Left cardiac atrium (tissue), 4 donors: ENCODE measurements at regions not wholly inside any gene's neighbourhood (a gene's known extent, or its start where the extent isn't known, plus 50 kb on each side); places are given as distances from the start of the nearest gene placed in this dataset.

ENCODE experiments used
- ATAC-seq, 2 donors: fragments of 200-7000 bp; cut with Tn5 transposase; one replicate each; pipeline ENCODE4 v1.9.1; 2020; ENCODE audit warnings: mild to moderate bottlenecking in 2 of 2, moderate library complexity in 2 of 2
- DNase-seq: peaks from one replicate; pipeline ENCODE4 v3.0.0-alpha.2; 2020
- intact Hi-C, 2 donors: fragments of 100-400 bp; cut with DNase I; formaldehyde crosslinking; loops; one replicate each; pipeline versions ENCODE4 v1.14.1 to v1.15.1; 2022 to 2023
- donor health status: DM: no; HTN: yes; CAD: no.
- donor health status: DM: no; HTN: yes; CAD: no; lungs with severe emphysema.
- donor health status: DM: yes; HTN: yes; CAD: no.
- donor health status: Dilated cardiomyopathy.

GRCh38 chr17:77304746-77305473 is 164.1 kb downstream of the SEC14L1 start:
- no peak for ATAC-seq
- DNase-seq = no peak
- intact Hi-C loops = no loop called here

GRCh38 chr17:77306048-77306789 is 165.4 kb downstream of the SEC14L1 start:
- ATAC-seq (no peak), DNase-seq (no peak)
- intact Hi-C loops = no loop called here

- intact Hi-C loops = no loop called here
- ATAC-seq (no peak), DNase-seq (no peak)
Measured at GRCh38 chr17:77306790-77307478, 166.2 kb downstream of the SEC14L1 start.

- DNase-seq = no peak
- ATAC-seq = peak in 1 of 2 donors; percentile 30
Measured at GRCh38 chr17:77307479-77308198, 166.9 kb downstream of the SEC14L1 start.

GRCh38 chr17:77308861-77309726 is 168.3 kb downstream of the SEC14L1 start:
- ATAC-seq = peak; percentile 20 to 61
- intact Hi-C loops = no loop called here

More at GRCh38 chr17:77307479-77308198, 166.9 kb downstream of the SEC14L1 start:
- intact Hi-C loops = no loop called here

GRCh38 chr17:77310336-77310735 is 169.6 kb downstream of the SEC14L1 start:
- no peak for ATAC-seq
- DNase-seq = no peak
- intact Hi-C loops = no loop called here

More at GRCh38 chr17:77308861-77309726, 168.3 kb downstream of the SEC14L1 start:
- DNase-seq = no peak

- DNase-seq (peak; percentile 17), ATAC-seq (no peak)
- intact Hi-C loops = no loop called here
Measured at GRCh38 chr17:77311371-77311981, 170.7 kb downstream of the SEC14L1 start.

- ATAC-seq (no peak), DNase-seq (no peak)
- intact Hi-C loops = no loop called here
Measured at GRCh38 chr17:77312061-77312701, 171.4 kb downstream of the SEC14L1 start.

GRCh38 chr17:77312786-77313599 is 172.2 kb downstream of the SEC14L1 start:
- intact Hi-C loops = no loop called here
- DNase-seq (peak; percentile 81), ATAC-seq (peak; percentile 74 to 85)

- DNase-seq (no peak), ATAC-seq (no peak)
- intact Hi-C loops = no loop called here
Measured at GRCh38 chr17:77313831-77314230, 173.1 kb downstream of the SEC14L1 start.

- intact Hi-C loops = no loop called here
- no peak for DNase-seq
- no peak for ATAC-seq
Measured at GRCh38 chr17:77314601-77315000, 173.8 kb downstream of the SEC14L1 start.

- DNase-seq = no peak
- intact Hi-C loops = no loop called here
- no peak for ATAC-seq
Measured at GRCh38 chr17:77315010-77315409, 174.2 kb downstream of the SEC14L1 start.

- no peak for DNase-seq
- intact Hi-C loops = no loop called here
- ATAC-seq = no peak
Measured at GRCh38 chr17:77315551-77316190, 174.9 kb downstream of the SEC14L1 start.

GRCh38 chr17:77316191-77316641 is 175.4 kb downstream of the SEC14L1 start:
- intact Hi-C loops = no loop called here
- peak in 1 of 2 donors; percentile 56 for ATAC-seq
- DNase-seq = peak; percentile 52

- ATAC-seq (no peak), DNase-seq (no peak)
- intact Hi-C loops = no loop called here
Measured at GRCh38 chr17:77316651-77317050, 175.9 kb downstream of the SEC14L1 start.

- ATAC-seq (no peak), DNase-seq (no peak)
- intact Hi-C loops = no loop called here
Measured at GRCh38 chr17:77317091-77317750, 176.5 kb downstream of the SEC14L1 start.
